ENCODE measurements at regions not wholly inside any gene's neighbourhood (a gene's known extent, or its start where the extent isn't known, plus 50 kb on each side); places are given as distances from the start of the nearest gene placed in this dataset.
A peak's percentile ranks its signal among the peaks of the same experiment; 100 is the strongest.

DNA sequence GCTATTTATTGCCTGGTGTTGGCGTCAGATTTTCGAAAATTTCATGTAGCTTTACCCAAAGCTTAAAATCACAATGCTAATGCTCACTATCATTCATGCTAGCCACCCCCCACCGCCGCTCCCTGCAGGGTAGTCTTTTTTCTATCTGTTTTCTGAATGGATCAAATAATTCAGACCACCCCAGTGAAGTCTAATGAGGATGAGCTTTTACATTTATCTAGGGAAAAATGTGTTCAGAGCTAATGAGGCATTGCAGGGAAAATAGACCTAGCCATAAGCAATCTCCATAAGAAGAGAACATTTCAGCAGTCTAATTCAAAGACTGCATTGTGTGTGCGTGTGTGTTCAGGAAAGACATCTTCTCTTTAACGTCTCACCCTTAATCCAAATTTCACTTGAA is 533.0 kb upstream of the PRMT6 start:
- Histone ChIP-seq H3K4ac (ENCODE audit: low read depth, low read length) (no peak overlapping the region), H3K27me3 (ENCODE audit: insufficient read depth, low read length) (no peaks in the 10 kb centered on the region), H3K79me1 (ENCODE audit: insufficient read depth, low read depth, low read length, poor library complexity, severe bottlenecking) (no peaks in the 10 kb centered on the region), H3K23me2 (ENCODE audit: insufficient read length, low read depth, low read length, poor library complexity, severe bottlenecking) (no peaks in the 10 kb centered on the region), H4K91ac (ENCODE audit: insufficient read length, low read depth, low read length) (no peak overlapping the region), H4K5ac (ENCODE audit: insufficient read length, low read depth, low read length) (no peak overlapping the region), H3K18ac (ENCODE audit: insufficient read length, low read depth, low read length) (no peak overlapping the region), H2BK120ac (ENCODE audit: low read depth, low read length, poor library complexity, severe bottlenecking) (no peak overlapping the region), H3K56ac (ENCODE audit: insufficient read length, low read depth, low read length) (no peak overlapping the region), H3K14ac (ENCODE audit: insufficient read depth, low read length) (no peak overlapping the region), H3K23ac (ENCODE audit: insufficient read length, low read depth, low read length) (no peak overlapping the region), H3K4me1 (ENCODE audit: insufficient read depth, low read length) (no peaks in the 10 kb centered on the region; the same call in 1 of the 2 replicates), H2BK20ac (ENCODE audit: low read depth, low read length, poor library complexity, severe bottlenecking) (no peak overlapping the region), H3K79me2 (ENCODE audit: insufficient read depth, low read length) (no peaks in the 10 kb centered on the region), H3K4me2 (ENCODE audit: insufficient read depth, insufficient read length, low read length) (peak overlapping the region; percentile 8), H2BK12ac (ENCODE audit: insufficient read length, low read depth, low read length) (no peak overlapping the region), H2BK5ac (ENCODE audit: insufficient read length, low read length) (no peak overlapping the region), H3K9ac (ENCODE audit: extremely low read depth, insufficient read length, low read length) (no peak overlapping the region), H4K20me1 (ENCODE audit: control insufficient read depth, insufficient read depth, insufficient read length) (no peaks in the 10 kb centered on the region), H2AK5ac (ENCODE audit: insufficient read length, low read length) (no peak overlapping the region), H3K27ac (ENCODE audit: insufficient read length, low read depth, low read length) (no peak overlapping the region), H2AFZ (ENCODE audit: low read length) (no peak overlapping the region), H3K9me3 (ENCODE audit: control insufficient read depth, low read depth, low read length) (no peaks in the 10 kb centered on the region), H4K8ac (replicated peaks; ENCODE audit: insufficient read length, low read depth, low read length) (no peak overlapping the region), H3T11ph (ENCODE audit: low read length) (no peak overlapping the region), H2BK15ac (ENCODE audit: low read depth, low read length) (no peak overlapping the region)
- WGBS (ENCODE audit: extremely low coverage, insufficient read length, low lambda C conversion rate) = no CpG with 5 or more reads among the region's 6 CpGs
- Mint-ChIP-seq H3K36me3 (ENCODE audit: insufficient read depth in 1 of 3, low read depth in 3 of 3) (no peaks in the 10 kb centered on the region; a peak in 2 of 7 replicates), H3K27me3 (ENCODE audit: low read depth) (no peaks in the 10 kb centered on the region), H3K4me3 (peak overlapping the region in 1 of 2 experiments; percentile 10; a peak in 1 of 5 replicates), H3K27ac (peak overlapping the region in 2 of 3 experiments; percentile 17 to 65; a peak in 3 of 7 replicates), H3K4me1 (peaks cover 35 to 37% of the 10 kb centered on the region in 2 experiments), H3K9me3 (no peaks in the 10 kb centered on the region; a peak in 1 of 5 replicates)
- TF ChIP-seq, protein P1, sequence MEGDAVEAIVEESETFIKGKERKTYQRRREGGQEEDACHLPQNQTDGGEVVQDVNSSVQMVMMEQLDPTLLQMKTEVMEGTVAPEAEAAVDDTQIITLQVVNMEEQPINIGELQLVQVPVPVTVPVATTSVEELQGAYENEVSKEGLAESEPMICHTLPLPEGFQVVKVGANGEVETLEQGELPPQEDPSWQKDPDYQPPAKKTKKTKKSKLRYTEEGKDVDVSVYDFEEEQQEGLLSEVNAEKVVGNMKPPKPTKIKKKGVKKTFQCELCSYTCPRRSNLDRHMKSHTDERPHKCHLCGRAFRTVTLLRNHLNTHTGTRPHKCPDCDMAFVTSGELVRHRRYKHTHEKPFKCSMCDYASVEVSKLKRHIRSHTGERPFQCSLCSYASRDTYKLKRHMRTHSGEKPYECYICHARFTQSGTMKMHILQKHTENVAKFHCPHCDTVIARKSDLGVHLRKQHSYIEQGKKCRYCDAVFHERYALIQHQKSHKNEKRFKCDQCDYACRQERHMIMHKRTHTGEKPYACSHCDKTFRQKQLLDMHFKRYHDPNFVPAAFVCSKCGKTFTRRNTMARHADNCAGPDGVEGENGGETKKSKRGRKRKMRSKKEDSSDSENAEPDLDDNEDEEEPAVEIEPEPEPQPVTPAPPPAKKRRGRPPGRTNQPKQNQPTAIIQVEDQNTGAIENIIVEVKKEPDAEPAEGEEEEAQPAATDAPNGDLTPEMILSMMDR (conservative IDR thresholded peaks at IDR 0.05) = no peak
- no peak for DNase-seq

All from H9 (cell line).